ENCODE measurements at regions not wholly inside any gene's neighbourhood (a gene's known extent, or its start where the extent isn't known, plus 50 kb on each side); places are given as distances from the start of the nearest gene placed in this dataset.

GRCh38 chr4:113849771-113850170 lies 88.2 kb upstream of the CAMK2D start:
- no peak for DNase-seq
- TF ChIP-seq POLR2A (IDR thresholded peaks at IDR 0.05; ENCODE audit: low read length): no peak
- TF ChIP-seq GATA1 (IDR thresholded peaks at IDR 0.05; ENCODE audit: low read depth, low read length): no peak

GRCh38 chr4:113847710-113848109 lies 86.2 kb upstream of the CAMK2D start:
- TF ChIP-seq POLR2A (IDR thresholded peaks at IDR 0.05; ENCODE audit: low read length): no peak
- TF ChIP-seq GATA1 (IDR thresholded peaks at IDR 0.05; ENCODE audit: low read depth, low read length): no peak
- no peak for DNase-seq

GRCh38 chr4:113846433-113846832 lies 84.9 kb upstream of the CAMK2D start:
- DNase-seq: no peak
- TF ChIP-seq GATA1 (IDR thresholded peaks at IDR 0.05; ENCODE audit: low read depth, low read length): no peak
- TF ChIP-seq POLR2A (IDR thresholded peaks at IDR 0.05; ENCODE audit: low read length): no peak

GRCh38 chr4:113845138-113845537 lies 83.6 kb upstream of the CAMK2D start:
- DNase-seq: no peak
- no peak for TF ChIP-seq POLR2A (IDR thresholded peaks at IDR 0.05; ENCODE audit: low read length)
- no peak for TF ChIP-seq GATA1 (IDR thresholded peaks at IDR 0.05; ENCODE audit: low read depth, low read length)

- TF ChIP-seq POLR2A (IDR thresholded peaks at IDR 0.05; ENCODE audit: low read length) (no peak), GATA1 (IDR thresholded peaks at IDR 0.05; ENCODE audit: low read depth, low read length) (no peak)
These were observed 82.8 kb upstream of the CAMK2D start for GRCh38 chr4:113844369-113844768.

GRCh38 chr4:113840861-113841260 lies 79.3 kb upstream of the CAMK2D start:
- TF ChIP-seq GATA1 (IDR thresholded peaks at IDR 0.05; ENCODE audit: low read depth, low read length) (no peak), POLR2A (IDR thresholded peaks at IDR 0.05; ENCODE audit: low read length) (no peak)
- DNase-seq: no peak

More at GRCh38 chr4:113844369-113844768, 82.8 kb upstream of the CAMK2D start:
- DNase-seq: no peak

GRCh38 chr4:113838460-113838859 lies 76.9 kb upstream of the CAMK2D start:
- DNase-seq: no peak
- TF ChIP-seq GATA1 (IDR thresholded peaks at IDR 0.05; ENCODE audit: low read depth, low read length): no peak
- TF ChIP-seq POLR2A (IDR thresholded peaks at IDR 0.05; ENCODE audit: low read length): no peak

GRCh38 chr4:113837397-113837796 lies 75.9 kb upstream of the CAMK2D start:
- TF ChIP-seq GATA1 (IDR thresholded peaks at IDR 0.05; ENCODE audit: low read depth, low read length) (no peak), POLR2A (IDR thresholded peaks at IDR 0.05; ENCODE audit: low read length) (no peak)
- peak in 1 of 2 experiments; percentile 13 for DNase-seq

- DNase-seq: no peak
- no peak for TF ChIP-seq POLR2A (IDR thresholded peaks at IDR 0.05; ENCODE audit: low read length)
- TF ChIP-seq GATA1 (IDR thresholded peaks at IDR 0.05; ENCODE audit: low read depth, low read length): no peak
These were observed 73.5 kb upstream of the CAMK2D start for GRCh38 chr4:113835005-113835404.

GRCh38 chr4:113834298-113834697 lies 72.8 kb upstream of the CAMK2D start:
- no peak for DNase-seq

GRCh38 chr4:113832803-113833202 lies 71.3 kb upstream of the CAMK2D start:
- no peak for TF ChIP-seq POLR2A (IDR thresholded peaks at IDR 0.05; ENCODE audit: low read length)
- DNase-seq: no peak

More at GRCh38 chr4:113834298-113834697, 72.8 kb upstream of the CAMK2D start:
- TF ChIP-seq POLR2A (IDR thresholded peaks at IDR 0.05; ENCODE audit: low read length) (no peak), GATA1 (IDR thresholded peaks at IDR 0.05; ENCODE audit: low read depth, low read length) (no peak)

- TF ChIP-seq POLR2A (IDR thresholded peaks at IDR 0.05; ENCODE audit: low read length) (no peak), GATA1 (IDR thresholded peaks at IDR 0.05; ENCODE audit: low read depth, low read length) (no peak)
- peak; percentile 1 to 2 for DNase-seq
These were observed 69.9 kb upstream of the CAMK2D start for GRCh38 chr4:113831457-113831856.

GRCh38 chr4:113828702-113829101 lies 67.2 kb upstream of the CAMK2D start:
- no peak for DNase-seq
- no peak for TF ChIP-seq GATA1 (IDR thresholded peaks at IDR 0.05; ENCODE audit: low read depth, low read length)
- TF ChIP-seq POLR2A (IDR thresholded peaks at IDR 0.05; ENCODE audit: low read length): no peak

- TF ChIP-seq POLR2A (IDR thresholded peaks at IDR 0.05; ENCODE audit: low read length) (no peak), GATA1 (IDR thresholded peaks at IDR 0.05; ENCODE audit: low read depth, low read length) (no peak)
- no peak for DNase-seq
These were observed 65.7 kb upstream of the CAMK2D start for GRCh38 chr4:113827285-113827684.

- TF ChIP-seq GATA1 (IDR thresholded peaks at IDR 0.05; ENCODE audit: low read depth, low read length) (no peak), POLR2A (IDR thresholded peaks at IDR 0.05; ENCODE audit: low read length) (no peak)
- DNase-seq: no peak
These were observed 64.9 kb upstream of the CAMK2D start for GRCh38 chr4:113826421-113826820.

GRCh38 chr4:113825272-113825671 lies 63.7 kb upstream of the CAMK2D start:
- no peak for DNase-seq
- no peak for TF ChIP-seq POLR2A (IDR thresholded peaks at IDR 0.05; ENCODE audit: low read length)
- TF ChIP-seq GATA1 (IDR thresholded peaks at IDR 0.05; ENCODE audit: low read depth, low read length): no peak
